HepG2 (cell line): ENCODE measurements at regions not wholly inside any gene's neighbourhood (a gene's known extent, or its start where the extent isn't known, plus 50 kb on each side); places are given as distances from the start of the nearest gene placed in this dataset.

Source experiments
- ATAC-seq: fragments of 200-7000 bp; cut with Tn5 transposase; 3 replicates; pipeline ENCODE4 v1.9.1; 2020; ENCODE audit warnings: mild to moderate bottlenecking, moderate library complexity
- BruUV-seq: library from RNA; stranded (reverse); fragments of 400-500 nt; replicated peaks from 2 replicates; lab custom pipeline; 2021; lab: Mats Ljungman, UMichigan
- CTCF ChIA-PET: fragments of 300-600 bp; formaldehyde crosslinking; extraction: SDS; loops from one replicate; lab custom pipeline; 2021; ENCODE audit warnings: low total read pairs, inconsistent platforms, low intra/inter-chr PET ratio; lab: Yijun Ruan, JAX
- POLR2A ChIA-PET: fragments of 350-600 bp; sonication (Branson Sonifier 250); formaldehyde crosslinking; loops from one replicate; lab custom pipeline; 2020; ENCODE audit warnings: antibody characterized with exemption, inconsistent platforms; lab: Yijun Ruan, JAX
- DNase-seq: peaks from one replicate; pipeline ENCODE4 v3.0.0-alpha.2; 2015; ENCODE audit warnings: low spot score
- FAIRE-seq: peaks from 3 replicates; lab custom pipeline; 2011; peaks lifted over from hg19 to GRCh38; lab: Jason Lieb, UNC
- H2AFZ ChIP-seq: one replicate; pipeline ENCODE4 v1.6.1; 2011; ENCODE audit warnings: low read length, inconsistent platforms
- H3K27ac ChIP-seq: fragments of 300-600 bp; 3 replicates; pipeline ENCODE4 v1.8.0; 2011; ENCODE audit warnings: mixed run types, mild to moderate bottlenecking, mixed read lengths, low read length, inconsistent platforms; ENCODE audit not compliant: insufficient read depth; ENCODE audit errors: extremely low read length
- H3K27me3 ChIP-seq, 2 experiments: fragments of 200-600 bp in 1 of 2; 2 replicates in 1 of 2; 3 replicates in 1 of 2; pipeline versions ENCODE4 v1.6.0 to v1.8.0; 2011; ENCODE audit warnings: low read length in 2 of 2, mild to moderate bottlenecking in 2 of 2, moderate library complexity in 2 of 2, inconsistent platforms in 1 of 2; ENCODE audit not compliant: insufficient read depth in 2 of 2, control insufficient read depth in 1 of 2
- H3K36me3 ChIP-seq, 2 experiments: fragments of 200-600 bp in 1 of 2; replicated peaks in 1 of 2; 2 replicates in 1 of 2; 3 replicates in 1 of 2; pipeline versions ENCODE4 v1.5.1 to v1.8.0; 2011; ENCODE audit warnings: low read length in 2 of 2, inconsistent platforms in 1 of 2; ENCODE audit not compliant: insufficient read depth in 2 of 2, control insufficient read depth in 1 of 2
- H3K4me1 ChIP-seq: 2 replicates; pipeline ENCODE4 v1.5.1; 2012; ENCODE audit warnings: low read length, inconsistent platforms; ENCODE audit not compliant: insufficient read depth
- H3K4me2 ChIP-seq: 2 replicates; pipeline ENCODE4 v1.6.0; 2011; ENCODE audit warnings: low read depth, low read length, inconsistent platforms
- H3K4me3 ChIP-seq, 3 experiments: fragments of 200-600 bp in 1 of 3; sonication (generic), shearing (Covaris generic) in 1 of 3; replicated peaks in 1 of 3; 2 replicates each; pipeline ENCODE4 v1.5.1; 2011 to 2016; ENCODE audit warnings: low read length in 3 of 3, inconsistent platforms in 2 of 3, low read depth in 2 of 3, mild to moderate bottlenecking in 2 of 3, control low read depth in 1 of 3, mixed read lengths in 1 of 3; ENCODE audit not compliant: insufficient read depth in 1 of 3
- H3K79me2 ChIP-seq: one replicate; pipeline ENCODE4 v1.6.1; 2011; ENCODE audit warnings: low read length, inconsistent platforms; ENCODE audit not compliant: insufficient read depth
- H3K9ac ChIP-seq: 2 replicates; pipeline ENCODE4 v1.6.0; 2011; ENCODE audit warnings: mild to moderate bottlenecking, low read depth, low read length, inconsistent platforms; ENCODE audit not compliant: insufficient read depth
- H3K9me3 ChIP-seq: 2 replicates; pipeline ENCODE4 v1.5.1; 2012; ENCODE audit warnings: mild to moderate bottlenecking, low read length
- H4K20me1 ChIP-seq: 2 replicates; pipeline ENCODE4 v1.6.0; 2011; ENCODE audit warnings: inconsistent platforms, mild to moderate bottlenecking, low read length, moderate library complexity; ENCODE audit not compliant: insufficient read depth
- CBX1 ChIP-seq: IDR thresholded peaks from one replicate; pipeline ENCODE4 v1.6.1; 2016; ENCODE audit warnings: antibody characterized with exemption, low read depth
- CC2D1A ChIP-seq: sonication (generic); formaldehyde crosslinking; IDR thresholded peaks from 2 replicates; pipeline ENCODE4 v1.8.1; 2023; ENCODE audit warnings: mild to moderate bottlenecking, missing genetic modification reagents
- ESRRA ChIP-seq: sonication (generic); formaldehyde crosslinking; IDR thresholded peaks from 2 replicates; pipeline ENCODE4 v1.5.1; 2020; ENCODE audit warnings: mild to moderate bottlenecking, low read depth, missing genetic modification reagents
- NCOR1 ChIP-seq: fragments of 200-600 bp; sonication (generic); IDR thresholded peaks from 2 replicates; pipeline ENCODE4 v1.7.0; 2017; ENCODE audit warnings: antibody characterized with exemption, low read length, borderline replicate concordance
- PHF21A ChIP-seq: sonication (generic); formaldehyde crosslinking; IDR thresholded peaks from 2 replicates; pipeline ENCODE4 v1.5.0; 2020; ENCODE audit warnings: mild to moderate bottlenecking, missing genetic modification reagents
- PHF8 ChIP-seq: sonication (generic); formaldehyde crosslinking; IDR thresholded peaks from 2 replicates; pipeline ENCODE4 v1.5.0; 2020; ENCODE audit warnings: missing genetic modification reagents
- POLR2AphosphoS5 ChIP-seq: IDR thresholded peaks from 2 replicates; pipeline ENCODE4 v1.6.1; 2012; ENCODE audit warnings: low read depth, low read length
- RARA ChIP-seq: IDR thresholded peaks from 2 replicates; pipeline ENCODE4 v1.6.1; 2016; ENCODE audit warnings: missing genetic modification reagents, missing compliant biosample characterization
- SCMH1 ChIP-seq: sonication (generic); formaldehyde crosslinking; IDR thresholded peaks from 2 replicates; pipeline ENCODE4 v1.9.0; 2021; ENCODE audit warnings: missing genetic modification reagents, mild to moderate bottlenecking, borderline replicate concordance
- STAG1 ChIP-seq: sonication (generic); formaldehyde crosslinking; IDR thresholded peaks from 2 replicates; pipeline ENCODE4 v1.4.0; 2020; ENCODE audit warnings: missing genetic modification reagents
- ZFP1 ChIP-seq: IDR thresholded peaks from 2 replicates; pipeline ENCODE4 v1.6.1; 2016
- ZNF20 ChIP-seq: sonication (generic); formaldehyde crosslinking; IDR thresholded peaks from 2 replicates; pipeline ENCODE4 v1.4.0; 2020; ENCODE audit warnings: mild to moderate bottlenecking, moderate library complexity, missing genetic modification reagents
- ZNF256 ChIP-seq: sonication (generic); formaldehyde crosslinking; conservative IDR thresholded peaks from 2 replicates; pipeline ENCODE4 v1.4.0; 2020; ENCODE audit warnings: missing genetic modification reagents
- ZNF768 ChIP-seq: sonication (generic); formaldehyde crosslinking; IDR thresholded peaks from 2 replicates; pipeline ENCODE4 v1.4.0; 2020; ENCODE audit warnings: missing genetic modification reagents
- WGBS: methylation state at CpG from one replicate; pipeline ENCODE4 v1.1.6; 2017; ENCODE audit warnings: low lambda C conversion rate; 5-methylcytosine and 5-hydroxymethylcytosine counted together
- in situ Hi-C: cut with HindIII; loops from 2 replicates; pipeline ENCODE4 v1.10.0; 2017; ENCODE audit warnings: low pct_unique_long_range_greater_than_20kb; ENCODE audit not compliant: extremely low pct_ligation_motif_present
- intact Hi-C: fragments of 100-400 bp; cut with micrococcal nuclease; formaldehyde crosslinking; loops from one replicate; pipeline ENCODE4 v1.10.0; 2022; ENCODE audit not compliant: unreplicated experiment
- TF ChIP-seq, protein P1 (sequence below): sonication (generic); formaldehyde crosslinking; IDR thresholded peaks from 2 replicates; pipeline ENCODE4 v1.5.0; 2020; ENCODE audit warnings: missing genetic modification reagents
- TF ChIP-seq, protein P2 (sequence below): sonication (generic); formaldehyde crosslinking; IDR thresholded peaks from 2 replicates; pipeline ENCODE4 v1.5.1; 2020; ENCODE audit warnings: missing genetic modification reagents, mild to moderate bottlenecking, borderline replicate concordance
- TF ChIP-seq, protein P3 (sequence below): sonication (generic); formaldehyde crosslinking; IDR thresholded peaks from 2 replicates; pipeline ENCODE4 v1.5.1; 2020; ENCODE audit warnings: mild to moderate bottlenecking, missing genetic modification reagents, borderline replicate concordance

DNA sequence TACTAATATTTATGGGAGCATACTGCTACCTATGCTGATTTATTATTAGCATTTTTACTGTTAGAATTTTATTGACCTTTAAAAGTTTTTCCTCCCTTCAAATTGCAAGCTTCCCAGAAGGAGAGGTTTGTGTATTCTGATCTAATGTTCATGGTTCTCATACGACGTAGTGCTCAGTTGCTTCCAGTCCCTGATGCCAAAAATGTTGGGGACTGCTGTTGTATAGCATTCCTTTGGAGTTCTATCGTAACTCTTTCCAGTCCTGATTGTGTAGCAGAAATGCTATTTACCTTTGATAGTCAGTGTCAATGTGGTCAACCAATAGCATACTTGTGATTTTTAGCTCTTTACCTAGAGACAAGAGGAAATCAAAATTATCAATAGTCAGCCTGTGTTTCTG, 69.5 kb upstream of the ZSWIM2 start:
- TF ChIP-seq, protein P1, sequence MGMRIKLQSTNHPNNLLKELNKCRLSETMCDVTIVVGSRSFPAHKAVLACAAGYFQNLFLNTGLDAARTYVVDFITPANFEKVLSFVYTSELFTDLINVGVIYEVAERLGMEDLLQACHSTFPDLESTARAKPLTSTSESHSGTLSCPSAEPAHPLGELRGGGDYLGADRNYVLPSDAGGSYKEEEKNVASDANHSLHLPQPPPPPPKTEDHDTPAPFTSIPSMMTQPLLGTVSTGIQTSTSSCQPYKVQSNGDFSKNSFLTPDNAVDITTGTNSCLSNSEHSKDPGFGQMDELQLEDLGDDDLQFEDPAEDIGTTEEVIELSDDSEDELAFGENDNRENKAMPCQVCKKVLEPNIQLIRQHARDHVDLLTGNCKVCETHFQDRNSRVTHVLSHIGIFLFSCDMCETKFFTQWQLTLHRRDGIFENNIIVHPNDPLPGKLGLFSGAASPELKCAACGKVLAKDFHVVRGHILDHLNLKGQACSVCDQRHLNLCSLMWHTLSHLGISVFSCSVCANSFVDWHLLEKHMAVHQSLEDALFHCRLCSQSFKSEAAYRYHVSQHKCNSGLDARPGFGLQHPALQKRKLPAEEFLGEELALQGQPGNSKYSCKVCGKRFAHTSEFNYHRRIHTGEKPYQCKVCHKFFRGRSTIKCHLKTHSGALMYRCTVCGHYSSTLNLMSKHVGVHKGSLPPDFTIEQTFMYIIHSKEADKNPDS (CRISPR knock-in tag), result no peak
- TF ChIP-seq RARA (CRISPR knock-in tag), result no peak
- DNase-seq, result no peak
- Histone ChIP-seq H3K27me3 (no peaks in the 10 kb centered on the region; a peak in 1 of 5 replicates), H3K36me3 (no peaks in the 10 kb centered on the region), H3K4me2 (no peak overlapping the region), H3K79me2 (no peaks in the 10 kb centered on the region), H3K4me3 (no peak overlapping the region), H3K4me1 (no peaks in the 10 kb centered on the region), H3K27ac (no peak overlapping the region), H4K20me1 (no peaks in the 10 kb centered on the region), H3K9ac (no peak overlapping the region), H3K9me3 (no peaks in the 10 kb centered on the region), H2AFZ (no peak overlapping the region)
- WGBS, result 14% methylated on average over 3 of the region's 3 CpGs
- POLR2A ChIA-PET, result no interaction called here
- ATAC-seq, result no peak
- no TSS peak for BruUV-seq
- CTCF ChIA-PET, result no interaction called here
- in situ Hi-C loops (no loop called here), intact Hi-C loops (no loop called here)
- no peak for FAIRE-seq

DNA sequence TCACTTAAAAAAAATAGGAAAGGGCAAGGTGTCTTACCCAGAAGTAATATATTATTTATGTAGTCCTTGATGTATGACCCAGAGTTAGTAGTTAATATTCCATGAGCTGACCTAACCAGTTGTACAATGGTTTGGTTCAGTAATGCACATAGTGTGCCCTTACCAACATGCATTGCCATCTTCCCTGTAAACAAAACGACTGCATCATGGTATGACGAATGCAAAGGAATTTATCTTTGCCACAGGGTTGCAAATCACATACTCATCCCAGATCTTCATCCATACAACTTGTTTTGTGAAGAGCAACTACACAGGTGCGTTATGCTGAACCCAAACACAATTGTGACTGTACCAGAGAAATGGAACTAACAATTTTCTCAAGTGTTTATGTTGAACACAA, 68.9 kb upstream of the ZSWIM2 start:
- Histone ChIP-seq H3K27me3 (no peaks in the 10 kb centered on the region; a peak in 1 of 5 replicates), H3K36me3 (no peaks in the 10 kb centered on the region), H3K4me3 (no peak overlapping the region), H3K4me1 (no peaks in the 10 kb centered on the region), H3K4me2 (no peak overlapping the region), H2AFZ (no peak overlapping the region), H4K20me1 (no peaks in the 10 kb centered on the region), H3K9me3 (no peaks in the 10 kb centered on the region), H3K27ac (no peak overlapping the region), H3K9ac (no peak overlapping the region), H3K79me2 (no peaks in the 10 kb centered on the region)
- ATAC-seq, result no peak
- ChIA-PET CTCF (no interaction called here), POLR2A (no interaction called here)
- intact Hi-C loops, result no loop called here
- in situ Hi-C loops, result no loop called here
- 4% methylated on average over 3 of the region's 3 CpGs for WGBS
- no peak for FAIRE-seq
- BruUV-seq, result no TSS peak
- DNase-seq, result no peak
- TF ChIP-seq CC2D1A (CRISPR knock-in tag), result no peak
- no peak for TF ChIP-seq STAG1
- no peak for TF ChIP-seq ZNF20
- TF ChIP-seq ZNF768, result no peak
- TF ChIP-seq SCMH1, result no peak
- TF ChIP-seq, protein P2, sequence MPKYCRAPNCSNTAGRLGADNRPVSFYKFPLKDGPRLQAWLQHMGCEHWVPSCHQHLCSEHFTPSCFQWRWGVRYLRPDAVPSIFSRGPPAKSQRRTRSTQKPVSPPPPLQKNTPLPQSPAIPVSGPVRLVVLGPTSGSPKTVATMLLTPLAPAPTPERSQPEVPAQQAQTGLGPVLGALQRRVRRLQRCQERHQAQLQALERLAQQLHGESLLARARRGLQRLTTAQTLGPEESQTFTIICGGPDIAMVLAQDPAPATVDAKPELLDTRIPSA (CRISPR knock-in tag), result no peak
- no peak for TF ChIP-seq NCOR1
- TF ChIP-seq, protein P3, sequence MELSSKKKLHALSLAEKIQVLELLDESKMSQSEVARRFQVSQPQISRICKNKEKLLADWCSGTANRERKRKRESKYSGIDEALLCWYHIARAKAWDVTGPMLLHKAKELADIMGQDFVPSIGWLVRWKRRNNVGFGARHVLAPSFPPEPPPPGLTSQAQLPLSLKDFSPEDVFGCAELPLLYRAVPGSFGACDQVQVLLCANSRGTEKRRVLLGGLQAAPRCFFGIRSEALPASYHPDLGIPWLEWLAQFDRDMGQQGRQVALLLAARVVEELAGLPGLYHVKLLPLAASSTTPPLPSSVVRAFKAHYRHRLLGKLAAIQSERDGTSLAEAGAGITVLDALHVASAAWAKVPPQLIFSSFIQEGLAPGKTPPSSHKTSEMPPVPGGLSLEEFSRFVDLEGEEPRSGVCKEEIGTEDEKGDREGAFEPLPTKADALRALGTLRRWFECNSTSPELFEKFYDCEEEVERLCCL (CRISPR knock-in tag), result no peak
- TF ChIP-seq CBX1, result no peak
- no peak for TF ChIP-seq POLR2AphosphoS5
- TF ChIP-seq PHF21A, result no peak
- no peak for TF ChIP-seq PHF8 (CRISPR knock-in tag)
- TF ChIP-seq ZNF256, result no peak
- no peak for TF ChIP-seq ZFP1 (CRISPR knock-in tag)
- TF ChIP-seq ESRRA (CRISPR knock-in tag), result no peak
